ENCODE measurements at regions not wholly inside any gene's neighbourhood (a gene's known extent, or its start where the extent isn't known, plus 50 kb on each side); places are given as distances from the start of the nearest gene placed in this dataset.

DNA sequence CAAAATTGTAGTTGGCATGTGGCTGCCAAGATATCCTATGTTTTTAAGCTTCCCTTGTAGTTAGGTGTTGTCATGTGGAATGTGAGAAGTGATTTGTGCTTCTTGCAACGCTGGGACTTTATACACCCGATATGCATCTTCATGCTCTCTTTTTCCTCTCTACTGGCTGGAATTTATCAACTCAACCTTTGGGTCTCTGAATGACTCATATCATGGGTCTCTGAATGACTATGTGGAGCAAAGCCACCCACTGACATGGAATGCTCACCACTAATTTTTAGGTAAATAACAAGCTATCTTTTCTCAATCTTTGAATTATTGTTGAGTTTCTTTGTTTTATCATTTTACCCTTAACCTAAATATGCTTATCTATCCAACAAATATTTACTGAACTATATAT lies 144.6 kb downstream of the ATP23 start:
- Histone ChIP-seq H3K79me2 (ENCODE audit: insufficient read depth, low read length) (no peaks in the 10 kb centered on the region), H3K4me3 (ENCODE audit: low read depth, low read length, poor library complexity, severe bottlenecking) (no peak overlapping the region), H3K9me3 (ENCODE audit: low read length) (no peaks in the 10 kb centered on the region), H3K27me3 (ENCODE audit: insufficient read depth, low read length) (no peaks in the 10 kb centered on the region), H3K4me1 (ENCODE audit: insufficient read depth, low read length, severe bottlenecking) (no peaks in the 10 kb centered on the region), H3K36me3 (ENCODE audit: insufficient read depth, low read length) (no peaks in the 10 kb centered on the region), H3K27ac (ENCODE audit: low read depth, low read length, poor library complexity, severe bottlenecking) (no peak overlapping the region), H3K9me2 (ENCODE audit: low read depth, low read length) (no peaks in the 10 kb centered on the region), H3K4me2 (ENCODE audit: low read length) (no peak overlapping the region), H4K20me1 (ENCODE audit: insufficient read depth, low read length) (no peaks in the 10 kb centered on the region), H3K9ac (ENCODE audit: low read length) (no peak overlapping the region), H2AFZ (ENCODE audit: low read length) (no peak overlapping the region), H3F3A (ENCODE audit: insufficient read depth, low read length) (no peaks in the 10 kb centered on the region)
- TF ChIP-seq EZH2 (IDR thresholded peaks at IDR 0.05; ENCODE audit: borderline replicate concordance, low read length), result no peak
- no peak for TF ChIP-seq CTCF (IDR thresholded peaks at IDR 0.05; ENCODE audit: low read length)

DNA sequence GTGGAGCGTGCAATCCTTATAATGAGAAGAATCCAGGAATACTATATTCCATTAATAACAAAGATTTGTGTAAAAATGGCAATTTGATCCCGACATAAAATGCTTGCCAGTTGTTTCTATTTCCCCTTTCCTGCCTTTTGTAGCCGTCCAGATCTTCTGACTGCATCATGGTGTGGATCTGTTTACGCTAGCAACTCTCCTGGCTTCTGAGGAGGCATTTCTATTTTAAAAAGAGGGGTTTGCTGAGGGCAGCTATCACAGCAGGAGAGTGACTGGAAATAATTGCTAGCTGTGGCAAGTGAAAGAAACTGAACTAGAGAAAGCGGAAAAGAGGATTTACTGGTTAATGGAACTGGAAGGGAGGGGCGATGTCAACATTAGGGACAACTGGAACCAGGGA lies 145.6 kb downstream of the ATP23 start:
- Histone ChIP-seq H3F3A (ENCODE audit: insufficient read depth, low read length) (no peaks in the 10 kb centered on the region), H4K20me1 (ENCODE audit: insufficient read depth, low read length) (no peaks in the 10 kb centered on the region), H3K9me2 (ENCODE audit: low read depth, low read length) (no peaks in the 10 kb centered on the region), H2AFZ (ENCODE audit: low read length) (no peak overlapping the region), H3K4me2 (ENCODE audit: low read length) (no peak overlapping the region), H3K27me3 (ENCODE audit: insufficient read depth, low read length) (no peaks in the 10 kb centered on the region), H3K9me3 (ENCODE audit: low read length) (no peaks in the 10 kb centered on the region), H3K36me3 (ENCODE audit: insufficient read depth, low read length) (no peaks in the 10 kb centered on the region), H3K27ac (ENCODE audit: low read depth, low read length, poor library complexity, severe bottlenecking) (no peak overlapping the region), H3K4me1 (ENCODE audit: insufficient read depth, low read length, severe bottlenecking) (no peaks in the 10 kb centered on the region), H3K79me2 (ENCODE audit: insufficient read depth, low read length) (no peaks in the 10 kb centered on the region), H3K9ac (ENCODE audit: low read length) (no peak overlapping the region), H3K4me3 (ENCODE audit: low read depth, low read length, poor library complexity, severe bottlenecking) (no peak overlapping the region)
- TF ChIP-seq CTCF (IDR thresholded peaks at IDR 0.05; ENCODE audit: low read length) (no peak), EZH2 (IDR thresholded peaks at IDR 0.05; ENCODE audit: borderline replicate concordance, low read length) (no peak)

GRCh38 chr12:58087423-58088127 lies 146.2 kb downstream of the ATP23 start:
- H3K4me2 ChIP-seq (ENCODE audit: low read length), result no peak overlapping the region
- no peaks in the 10 kb centered on the region for H3K4me1 ChIP-seq (ENCODE audit: insufficient read depth, low read length, severe bottlenecking)
- no peaks in the 10 kb centered on the region for H3K9me3 ChIP-seq (ENCODE audit: low read length)
- H3K4me3 ChIP-seq (ENCODE audit: low read depth, low read length, poor library complexity, severe bottlenecking), result no peak overlapping the region
- H3F3A ChIP-seq (ENCODE audit: insufficient read depth, low read length), result no peaks in the 10 kb centered on the region
- H2AFZ ChIP-seq (ENCODE audit: low read length), result no peak overlapping the region
- no peaks in the 10 kb centered on the region for H3K9me2 ChIP-seq (ENCODE audit: low read depth, low read length)
- no peaks in the 10 kb centered on the region for H3K36me3 ChIP-seq (ENCODE audit: insufficient read depth, low read length)
- no peak overlapping the region for H3K27ac ChIP-seq (ENCODE audit: low read depth, low read length, poor library complexity, severe bottlenecking)
- H4K20me1 ChIP-seq (ENCODE audit: insufficient read depth, low read length), result no peaks in the 10 kb centered on the region
- no peaks in the 10 kb centered on the region for H3K27me3 ChIP-seq (ENCODE audit: insufficient read depth, low read length)
- no peak overlapping the region for H3K9ac ChIP-seq (ENCODE audit: low read length)
- no peaks in the 10 kb centered on the region for H3K79me2 ChIP-seq (ENCODE audit: insufficient read depth, low read length)
- no peak for TF ChIP-seq EZH2 (IDR thresholded peaks at IDR 0.05; ENCODE audit: borderline replicate concordance, low read length)
- TF ChIP-seq CTCF (IDR thresholded peaks at IDR 0.05; ENCODE audit: low read length), result no peak
